ENCODE measurements at regions not wholly inside any gene's neighbourhood (a gene's known extent, or its start where the extent isn't known, plus 50 kb on each side); places are given as distances from the start of the nearest gene placed in this dataset.

DNA sequence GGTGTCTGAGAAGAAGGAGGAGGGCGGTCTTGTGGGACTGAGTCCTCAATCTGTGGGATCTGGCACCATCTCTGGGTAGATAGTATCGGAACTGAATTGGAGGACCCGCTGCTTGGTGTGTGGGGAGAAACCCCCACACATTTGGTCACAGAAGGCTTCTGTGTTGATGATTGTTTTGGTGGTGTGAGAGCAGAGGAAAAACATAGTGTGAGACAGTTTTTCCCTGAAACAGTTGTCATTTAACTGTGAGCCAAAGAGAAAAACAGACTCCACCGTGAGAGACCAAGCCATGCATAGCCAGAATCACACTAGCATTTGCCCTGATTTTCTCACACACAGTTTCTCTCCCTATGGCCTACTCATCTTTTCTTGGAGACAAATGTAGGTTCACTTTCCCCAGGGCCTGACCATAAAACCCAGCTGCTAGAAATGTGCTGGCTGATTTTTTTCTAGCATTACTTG lies 91.4 kb upstream of the FLRT2 start:
- Histone ChIP-seq H3K9me3 (no peaks in the 10 kb centered on the region), H3K4me3 (no peak overlapping the region), H3K27ac (no peak overlapping the region), H3K36me3 (no peaks in the 10 kb centered on the region), H3K4me1 (no peaks in the 10 kb centered on the region), H3K27me3 (no peaks in the 10 kb centered on the region)
- no peak for DNase-seq (ENCODE audit: extremely low spot score in 2 of 2)
- TF ChIP-seq POLR2A (IDR thresholded peaks at IDR 0.05) (no peak), POLR2AphosphoS5 (IDR thresholded peaks at IDR 0.05; ENCODE audit: insufficient read depth in 1 of 2, low read depth in 1 of 2) (no peak)
- TF ChIP-seq, protein P1, sequence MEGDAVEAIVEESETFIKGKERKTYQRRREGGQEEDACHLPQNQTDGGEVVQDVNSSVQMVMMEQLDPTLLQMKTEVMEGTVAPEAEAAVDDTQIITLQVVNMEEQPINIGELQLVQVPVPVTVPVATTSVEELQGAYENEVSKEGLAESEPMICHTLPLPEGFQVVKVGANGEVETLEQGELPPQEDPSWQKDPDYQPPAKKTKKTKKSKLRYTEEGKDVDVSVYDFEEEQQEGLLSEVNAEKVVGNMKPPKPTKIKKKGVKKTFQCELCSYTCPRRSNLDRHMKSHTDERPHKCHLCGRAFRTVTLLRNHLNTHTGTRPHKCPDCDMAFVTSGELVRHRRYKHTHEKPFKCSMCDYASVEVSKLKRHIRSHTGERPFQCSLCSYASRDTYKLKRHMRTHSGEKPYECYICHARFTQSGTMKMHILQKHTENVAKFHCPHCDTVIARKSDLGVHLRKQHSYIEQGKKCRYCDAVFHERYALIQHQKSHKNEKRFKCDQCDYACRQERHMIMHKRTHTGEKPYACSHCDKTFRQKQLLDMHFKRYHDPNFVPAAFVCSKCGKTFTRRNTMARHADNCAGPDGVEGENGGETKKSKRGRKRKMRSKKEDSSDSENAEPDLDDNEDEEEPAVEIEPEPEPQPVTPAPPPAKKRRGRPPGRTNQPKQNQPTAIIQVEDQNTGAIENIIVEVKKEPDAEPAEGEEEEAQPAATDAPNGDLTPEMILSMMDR (IDR thresholded peaks at IDR 0.05) = no peak
- intact Hi-C loops (cut with DNase I) = no loop called here

DNA sequence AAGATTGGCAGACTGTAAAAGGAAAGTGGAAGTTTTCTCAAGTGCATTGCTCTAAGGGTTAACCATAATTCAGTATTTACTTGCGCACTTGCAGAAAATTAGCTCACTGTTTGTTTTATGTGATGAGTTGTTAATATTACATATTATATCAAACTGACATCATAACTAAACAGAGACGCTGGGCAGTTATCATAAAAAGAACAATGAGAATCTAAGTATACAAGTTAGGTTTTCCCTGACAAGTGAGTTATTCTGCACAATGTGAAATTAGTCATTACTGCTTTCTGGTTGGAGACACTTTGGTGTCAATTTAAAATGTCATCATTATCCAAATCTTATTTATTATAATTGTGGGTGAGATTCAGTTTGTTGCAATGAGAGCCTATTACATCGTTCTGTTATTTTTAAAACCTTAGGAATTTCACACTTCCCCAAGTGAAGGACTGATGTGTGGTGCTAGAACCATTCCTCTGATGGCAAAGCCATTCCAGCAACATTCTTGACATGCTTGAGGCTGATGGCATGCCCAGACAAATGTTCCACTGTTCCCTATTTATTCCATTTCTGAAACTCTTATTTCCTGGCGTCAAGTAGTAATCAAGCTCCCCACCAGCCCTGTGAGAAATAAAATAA lies 90.1 kb upstream of the FLRT2 start:
- DNase-seq (ENCODE audit: extremely low spot score in 2 of 2) = no peak
- Histone ChIP-seq H3K27ac (no peak overlapping the region), H3K4me3 (no peak overlapping the region), H3K4me1 (no peaks in the 10 kb centered on the region), H3K36me3 (no peaks in the 10 kb centered on the region), H3K9me3 (no peaks in the 10 kb centered on the region), H3K27me3 (no peaks in the 10 kb centered on the region)
- intact Hi-C loops (cut with DNase I) = no loop called here
- TF ChIP-seq POLR2A (IDR thresholded peaks at IDR 0.05) = no peak
- TF ChIP-seq, protein P1 (IDR thresholded peaks at IDR 0.05) = no peak
- TF ChIP-seq POLR2AphosphoS5 (IDR thresholded peaks at IDR 0.05; ENCODE audit: insufficient read depth in 1 of 2, low read depth in 1 of 2) = no peak

- TF ChIP-seq, protein P1 (IDR thresholded peaks at IDR 0.05) = no peak
- no peak for TF ChIP-seq POLR2A (IDR thresholded peaks at IDR 0.05)
- no peak for TF ChIP-seq POLR2AphosphoS5 (IDR thresholded peaks at IDR 0.05; ENCODE audit: insufficient read depth in 1 of 2, low read depth in 1 of 2)
- no peak overlapping the region for H3K4me3 ChIP-seq
- intact Hi-C loops (cut with DNase I) = no loop called here
These were observed 87.9 kb upstream of the FLRT2 start for GRCh38 chr14:85441909-85442643.

GRCh38 chr14:85442996-85443395 lies 86.9 kb upstream of the FLRT2 start:
- no peaks in the 10 kb centered on the region for H3K36me3 ChIP-seq
- H3K27me3 ChIP-seq = no peaks in the 10 kb centered on the region
- H3K27ac ChIP-seq = no peak overlapping the region
- no peaks in the 10 kb centered on the region for H3K4me1 ChIP-seq
- no peak for DNase-seq (ENCODE audit: extremely low spot score in 2 of 2)
- no peak for TF ChIP-seq POLR2AphosphoS5 (IDR thresholded peaks at IDR 0.05; ENCODE audit: insufficient read depth in 1 of 2, low read depth in 1 of 2)
- TF ChIP-seq, protein P1 (IDR thresholded peaks at IDR 0.05) = no peak
- TF ChIP-seq POLR2A (IDR thresholded peaks at IDR 0.05) = no peak
- no peak overlapping the region for H3K4me3 ChIP-seq
- H3K9me3 ChIP-seq = no peaks in the 10 kb centered on the region
- intact Hi-C loops (cut with DNase I) = no loop called here

More at GRCh38 chr14:85441909-85442643, 87.9 kb upstream of the FLRT2 start:
- Histone ChIP-seq H3K36me3 (no peaks in the 10 kb centered on the region), H3K27me3 (no peaks in the 10 kb centered on the region), H3K4me1 (no peaks in the 10 kb centered on the region), H3K9me3 (no peaks in the 10 kb centered on the region), H3K27ac (no peak overlapping the region)
- no peak for DNase-seq (ENCODE audit: extremely low spot score in 2 of 2)

DNA sequence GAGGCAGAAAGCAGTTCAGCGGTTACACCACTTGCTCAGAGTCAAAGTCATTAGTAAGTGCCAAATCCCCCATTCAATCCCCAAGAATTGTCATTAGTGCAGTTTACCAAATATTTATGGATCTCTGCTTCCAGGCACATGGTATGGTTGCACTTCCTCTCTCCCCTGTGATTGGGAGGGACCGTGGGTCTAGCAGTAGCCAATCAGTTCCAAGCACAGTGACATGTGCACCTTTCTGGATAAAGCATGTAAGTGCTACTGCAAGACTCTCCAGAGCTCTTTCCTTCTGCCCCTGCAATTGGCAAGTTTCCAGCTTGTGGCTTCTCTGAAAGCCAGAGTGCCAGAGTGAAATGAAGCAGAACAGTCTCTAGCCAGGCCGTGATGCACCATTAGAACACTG lies 85.3 kb upstream of the FLRT2 start:
- intact Hi-C loops (cut with DNase I) = no loop called here
- no peaks in the 10 kb centered on the region for H3K27me3 ChIP-seq

More for the DNA sequence above, 85.3 kb upstream of the FLRT2 start:
- Histone ChIP-seq H3K9me3 (no peaks in the 10 kb centered on the region), H3K4me1 (no peaks in the 10 kb centered on the region), H3K4me3 (no peak overlapping the region), H3K36me3 (no peaks in the 10 kb centered on the region), H3K27ac (no peak overlapping the region)
- TF ChIP-seq POLR2AphosphoS5 (IDR thresholded peaks at IDR 0.05; ENCODE audit: insufficient read depth in 1 of 2, low read depth in 1 of 2) = no peak
- TF ChIP-seq POLR2A (IDR thresholded peaks at IDR 0.05) = no peak
- TF ChIP-seq, protein P1 (IDR thresholded peaks at IDR 0.05) = no peak
- no peak for DNase-seq (ENCODE audit: extremely low spot score in 2 of 2)

Data from vagina (tissue), 2 donors.